ENCODE measurements at regions not wholly inside any gene's neighbourhood (a gene's known extent, or its start where the extent isn't known, plus 50 kb on each side); places are given as distances from the start of the nearest gene placed in this dataset.
"Not testable (repeated sequence)": the region's sequence is repeated elsewhere in the genome, so short reads cannot be mapped to it uniquely, and the experiment has no call there.

DNA sequence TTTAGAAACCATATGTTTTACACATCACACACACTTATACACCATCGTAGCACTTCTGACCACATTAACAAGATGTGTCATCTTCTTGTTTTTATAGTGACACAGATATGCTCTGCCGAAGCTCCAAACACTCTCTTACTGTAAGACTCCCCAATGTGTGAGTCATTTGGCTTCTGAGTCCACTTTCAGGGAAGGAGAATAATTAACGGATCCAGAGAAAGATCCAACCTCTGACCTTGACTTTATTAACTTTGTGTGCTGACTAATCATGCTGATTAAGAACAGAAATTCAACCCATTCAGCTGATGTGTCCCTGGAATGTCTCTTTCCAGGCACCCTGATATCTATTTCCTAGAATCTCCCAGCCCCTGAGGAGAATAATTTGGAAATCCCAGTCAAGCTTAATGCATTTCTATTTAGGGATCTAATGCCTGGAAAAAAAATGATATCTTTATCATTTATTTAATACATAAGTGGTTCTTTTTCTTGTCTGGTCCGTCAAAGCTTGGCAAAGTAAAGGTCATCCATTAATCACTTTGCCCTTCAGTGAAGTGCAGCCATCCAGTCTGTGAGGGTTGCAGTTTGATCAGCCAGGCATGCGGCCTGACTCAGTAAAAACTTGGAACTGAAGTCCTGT is 615.8 kb upstream of the SYT4 start:
- DNase-seq = no peak

DNA sequence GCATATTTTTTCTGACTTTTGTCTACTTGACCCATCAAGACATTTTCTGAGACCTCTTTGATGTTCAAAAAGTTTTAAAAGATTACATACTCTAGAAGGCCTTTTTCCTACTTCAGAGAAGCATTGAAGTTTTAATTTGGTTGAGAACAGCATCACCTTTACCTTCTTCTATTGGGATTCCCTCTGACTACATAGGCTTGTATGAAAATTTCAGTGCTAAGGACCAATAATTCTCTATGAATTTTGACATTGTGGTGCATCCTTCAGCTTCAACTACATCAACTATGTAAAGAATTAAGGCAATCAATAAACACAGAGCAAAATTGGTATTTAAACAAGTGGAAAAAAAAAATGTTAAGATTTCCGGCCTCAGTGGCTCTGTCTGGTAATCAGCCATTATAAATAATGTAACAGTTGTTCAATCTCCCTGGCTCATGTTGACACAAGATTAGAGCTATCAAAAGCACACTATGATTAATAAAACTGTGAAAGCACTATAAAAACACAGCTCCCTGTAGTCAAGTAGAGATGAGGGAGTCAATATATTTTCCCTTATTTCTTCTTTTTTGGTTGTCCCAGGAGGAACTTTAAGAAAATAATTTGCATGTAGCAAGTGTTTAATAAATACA is 627.0 kb upstream of the SYT4 start:
- DNase-seq = no peak

- no peak for DNase-seq
These were observed 636.7 kb upstream of the SYT4 start for GRCh38 chr18:43914018-43914417.

DNA sequence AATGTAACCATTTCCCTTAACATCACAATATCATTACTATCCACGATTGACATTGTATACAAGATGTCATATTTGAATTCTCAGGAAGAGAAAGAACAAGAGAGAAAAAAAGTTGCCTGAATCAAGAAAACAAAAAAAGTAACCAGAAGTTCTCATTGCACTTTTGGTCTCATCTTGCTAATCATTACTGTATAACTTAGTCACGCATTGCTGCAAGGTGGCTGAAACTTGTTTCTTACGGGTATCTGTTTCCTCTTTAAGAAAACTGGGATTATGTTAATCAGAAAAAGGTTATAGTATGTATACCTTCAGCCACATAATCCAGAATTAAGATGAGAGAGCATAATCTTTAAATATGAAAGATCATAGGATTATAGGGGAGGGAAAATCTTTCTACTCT is 639.7 kb upstream of the SYT4 start:
- DNase-seq = no peak

- DNase-seq = no peak
These were observed 640.2 kb upstream of the SYT4 start for GRCh38 chr18:43917520-43917919.

- no peak for DNase-seq
These were observed 642.3 kb upstream of the SYT4 start for GRCh38 chr18:43919551-43919950.

DNA sequence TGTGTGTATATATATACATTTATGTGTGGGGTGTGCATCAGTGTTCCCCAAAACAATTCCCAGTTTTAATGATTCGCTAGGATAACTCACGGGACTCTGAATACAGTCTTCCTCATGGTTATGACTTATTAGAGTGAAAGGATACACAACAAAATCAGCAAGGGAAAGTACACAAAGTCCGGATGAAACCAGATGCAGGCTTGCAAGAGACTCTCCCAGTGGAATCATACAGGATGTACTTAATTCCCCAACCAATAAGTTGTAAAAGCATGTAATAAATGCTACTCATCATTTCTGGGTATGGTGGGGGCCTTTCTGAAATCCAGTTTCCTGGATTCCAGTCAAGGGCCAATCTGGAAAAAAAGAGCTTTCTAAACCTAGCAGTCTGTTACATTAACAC is 654.1 kb upstream of the SYT4 start:
- no peak for DNase-seq

GRCh38 chr18:43932140-43932539 is 654.9 kb upstream of the SYT4 start:
- no peak for DNase-seq

- DNase-seq = no peak
These were observed 655.9 kb upstream of the SYT4 start for GRCh38 chr18:43933177-43933576.

- no peak for DNase-seq
These were observed 657.0 kb upstream of the SYT4 start for GRCh38 chr18:43934322-43934721.

DNA sequence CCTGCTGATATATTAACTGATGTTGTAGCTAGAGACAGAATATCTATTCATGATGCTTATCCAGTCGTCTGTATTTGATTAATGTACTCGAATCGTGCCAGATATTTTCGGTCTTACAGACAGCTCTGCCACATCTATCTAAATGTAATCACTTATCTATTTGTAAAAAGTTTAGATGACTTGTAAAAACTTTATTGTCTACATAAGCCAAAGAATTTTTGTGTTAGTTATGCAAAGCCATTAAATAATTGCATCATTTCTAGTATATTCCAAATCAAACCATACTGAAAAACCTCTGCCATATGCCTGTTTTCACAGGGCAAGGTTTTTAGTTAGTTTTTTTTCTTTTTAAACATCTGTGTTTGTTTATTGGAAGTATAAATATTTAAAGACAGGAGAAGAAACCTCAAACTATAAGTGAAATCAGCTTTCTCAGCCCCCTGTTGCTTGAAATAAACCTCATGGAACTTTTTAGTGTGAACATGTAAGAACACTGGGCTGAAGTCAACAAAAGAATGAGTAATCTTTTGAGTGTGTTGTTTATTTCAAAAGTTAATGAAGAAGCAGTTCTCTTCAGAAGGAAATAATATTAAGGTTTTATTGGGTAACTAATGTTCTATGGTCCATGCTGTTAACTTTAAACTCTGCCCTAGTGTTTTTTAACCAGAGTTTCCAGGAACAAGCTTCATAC is 657.6 kb upstream of the SYT4 start:
- no peak for DNase-seq

GRCh38 chr18:43936176-43936575 is 658.9 kb upstream of the SYT4 start:
- DNase-seq = no peak

DNA sequence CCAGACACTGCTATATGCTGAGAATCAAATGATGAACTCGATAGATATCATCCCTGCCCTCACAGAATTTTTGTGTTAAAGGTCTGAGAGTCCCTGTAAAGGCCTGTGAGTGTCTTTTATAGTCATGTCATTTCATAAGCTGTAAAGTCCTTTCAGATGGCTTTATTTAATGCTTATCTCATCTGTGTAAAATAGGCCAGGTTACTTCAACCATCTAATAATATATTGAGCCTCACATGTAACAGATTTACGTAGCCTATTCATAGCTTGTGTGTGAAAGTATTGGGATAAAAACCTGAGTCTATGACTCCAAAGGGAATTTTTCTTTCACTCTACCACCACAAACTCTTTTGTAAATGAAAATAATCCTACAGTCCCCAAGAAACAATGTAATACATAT is 672.0 kb upstream of the SYT4 start:
- DNase-seq = no peak

GRCh38 chr18:43950062-43950461 is 672.8 kb upstream of the SYT4 start:
- no peak for DNase-seq

- DNase-seq = no peak
These were observed 675.1 kb upstream of the SYT4 start for GRCh38 chr18:43952398-43952797.

DNA sequence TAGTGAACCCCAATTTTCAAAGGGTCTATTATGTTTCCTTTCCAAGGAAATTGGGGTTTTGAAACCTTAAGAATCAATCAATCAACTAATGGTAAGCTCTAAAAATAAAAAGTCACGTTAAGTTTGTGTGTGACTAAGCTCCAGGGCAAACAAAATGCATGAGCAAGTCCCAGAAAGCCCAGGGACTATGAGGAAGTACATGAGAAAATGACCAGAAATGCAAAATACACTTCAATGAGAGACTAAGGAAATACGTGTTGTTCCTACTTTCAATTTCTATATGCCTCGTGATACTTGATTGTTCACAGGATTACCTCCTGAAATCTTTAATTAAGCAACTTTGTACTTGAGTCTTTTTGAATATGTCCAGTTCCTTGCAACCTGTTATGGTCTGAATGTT is 684.4 kb upstream of the SYT4 start:
- no peak for DNase-seq

DNA sequence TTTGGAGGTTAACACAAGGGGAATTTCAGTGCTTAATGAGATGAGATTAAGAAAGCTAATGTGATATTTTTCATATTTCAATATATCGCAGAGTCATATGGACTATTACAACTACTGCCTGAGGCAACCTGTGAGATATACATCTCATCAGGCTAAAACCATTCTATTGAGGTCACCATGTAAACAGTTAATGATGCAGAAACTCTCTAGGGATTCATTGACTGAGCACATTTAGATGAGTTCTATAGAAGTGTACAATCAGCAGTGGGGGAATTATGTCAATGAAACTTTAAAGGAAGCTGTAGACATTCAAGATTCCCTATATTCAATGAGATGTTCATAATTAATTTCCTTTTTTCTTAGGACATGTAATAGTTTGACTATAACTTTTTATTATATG is 687.4 kb upstream of the SYT4 start:
- no peak for DNase-seq

- DNase-seq = no peak
These were observed 688.4 kb upstream of the SYT4 start for GRCh38 chr18:43965691-43966090.

GRCh38 chr18:43970656-43971055 is 693.4 kb upstream of the SYT4 start:
- DNase-seq = no peak

- no peak for DNase-seq
These were observed 700.9 kb upstream of the SYT4 start for GRCh38 chr18:43978174-43978573.

- DNase-seq = no peak
These were observed 698.1 kb upstream of the SETBP1 start for GRCh38 chr18:43982582-43982981.

GRCh38 chr18:43987061-43987460 is 693.6 kb upstream of the SETBP1 start:
- not testable (repeated sequence) for DNase-seq

GRCh38 chr18:43992741-43993140 is 687.9 kb upstream of the SETBP1 start:
- DNase-seq = no peak

- DNase-seq = no peak
These were observed 686.3 kb upstream of the SETBP1 start for GRCh38 chr18:43994381-43994780.

GRCh38 chr18:44013871-44014270 is 666.8 kb upstream of the SETBP1 start:
- DNase-seq = no peak
